SU-DHL-6 (cell line): ENCODE measurements at regions not wholly inside any gene's neighbourhood (a gene's known extent, or its start where the extent isn't known, plus 50 kb on each side); places are given as distances from the start of the nearest gene placed in this dataset.

Source experiments
- H2AFZ ChIP-seq: fragments of 200-600 bp; sonication (generic); 2 replicates; pipeline ENCODE4 v1.6.1; 2014; ENCODE audit warnings: low read depth, mild to moderate bottlenecking, moderate library complexity, mixed read lengths, antibody characterized with exemption, low read length; ENCODE audit not compliant: severe bottlenecking
- H3F3A ChIP-seq: fragments of 200-600 bp; shearing (Covaris generic); 2 replicates; pipeline ENCODE4 v1.6.0; 2016; ENCODE audit warnings: antibody characterized with exemption, mild to moderate bottlenecking; ENCODE audit not compliant: insufficient read depth
- H3K27ac ChIP-seq: fragments of 200-600 bp; sonication (generic); 2 replicates; pipeline ENCODE4 v1.5.1; 2016; ENCODE audit warnings: low read depth, mild to moderate bottlenecking, low read length, moderate library complexity, mixed read lengths
- H3K27me3 ChIP-seq: fragments of 200-600 bp; sonication (generic), shearing (Covaris generic); 2 replicates; pipeline ENCODE4 v1.6.0; 2014; ENCODE audit warnings: mild to moderate bottlenecking, low read length
- H3K36me3 ChIP-seq: fragments of 200-600 bp; sonication (generic); 2 replicates; pipeline ENCODE4 v1.6.1; 2014; ENCODE audit warnings: mild to moderate bottlenecking, low read length, mixed read lengths
- H3K4me2 ChIP-seq: fragments of 300-600, 200-600 bp; shearing (Covaris generic), sonication (generic); 2 replicates; pipeline ENCODE4 v1.6.0; 2014; ENCODE audit warnings: low read length, low read depth, mild to moderate bottlenecking; ENCODE audit not compliant: poor library complexity, severe bottlenecking
- H3K4me3 ChIP-seq: fragments of 200-600 bp; sonication (generic); 2 replicates; pipeline ENCODE4 v1.5.1; 2014; ENCODE audit warnings: antibody characterized with exemption, low read length, mild to moderate bottlenecking, mixed read lengths; ENCODE audit not compliant: insufficient read depth, poor library complexity, severe bottlenecking
- H3K79me2 ChIP-seq: fragments of 200-600 bp; sonication (generic); 2 replicates; pipeline ENCODE4 v1.6.1; 2014; ENCODE audit warnings: mild to moderate bottlenecking, low read length, moderate library complexity; ENCODE audit not compliant: insufficient read depth
- H3K9ac ChIP-seq: fragments of 200-600 bp; sonication (generic); 2 replicates; pipeline ENCODE4 v1.7.0; 2014; ENCODE audit warnings: mild to moderate bottlenecking, low read length
- H3K9me2 ChIP-seq: fragments of 200-600 bp; sonication (generic); replicated peaks from 2 replicates; pipeline ENCODE4 v1.6.1; 2014; ENCODE audit warnings: low read length; ENCODE audit not compliant: insufficient read depth
- H3K9me3 ChIP-seq: fragments of 200-600 bp; sonication (generic); 2 replicates; pipeline ENCODE4 v1.6.1; 2014; ENCODE audit warnings: low read length, mixed read lengths; ENCODE audit not compliant: insufficient read depth
- H4K20me1 ChIP-seq: fragments of 200-600 bp; sonication (generic); 2 replicates; pipeline ENCODE4 v1.6.1; 2014; ENCODE audit warnings: low read depth, mild to moderate bottlenecking, antibody characterized with exemption, low read length, moderate library complexity, mixed read lengths
- CTCF ChIP-seq: fragments of 200-600 bp; sonication (generic); IDR thresholded peaks from one replicate; pipeline ENCODE4 v1.5.1; 2017; ENCODE audit warnings: antibody characterized with exemption, mild to moderate bottlenecking, low read length, moderate library complexity; ENCODE audit not compliant: insufficient read depth, poor library complexity, severe bottlenecking
- EZH2phosphoT487 ChIP-seq: fragments of 200-600 bp; sonication (generic), shearing (Covaris generic); conservative IDR thresholded peaks from 2 replicates; pipeline ENCODE4 v1.6.1; 2018; ENCODE audit warnings: mild to moderate bottlenecking, antibody characterized with exemption, low read length, moderate library complexity, mixed read lengths

- no peaks in the 10 kb centered on the region for H3K79me2 ChIP-seq
- H3K27me3 ChIP-seq: no peaks in the 10 kb centered on the region
- H3K36me3 ChIP-seq: no peaks in the 10 kb centered on the region
- H2AFZ ChIP-seq: no peak overlapping the region
- H4K20me1 ChIP-seq: no peaks in the 10 kb centered on the region
- no peak overlapping the region for H3K9ac ChIP-seq
- H3F3A ChIP-seq: no peaks in the 10 kb centered on the region
- no peaks in the 10 kb centered on the region for H3K9me3 ChIP-seq
- H3K4me3 ChIP-seq: no peak overlapping the region
- no peaks in the 10 kb centered on the region for H3K9me2 ChIP-seq
- H3K4me2 ChIP-seq: no peak overlapping the region
- no peak for TF ChIP-seq CTCF
- no peak overlapping the region for H3K27ac ChIP-seq
These were observed 1156.0 kb upstream of the CADM2 start for GRCh38 chr3:83802801-83803200.

GRCh38 chr3:83807511-83807910 lies 1151.3 kb upstream of the CADM2 start:
- Histone ChIP-seq H3F3A (no peaks in the 10 kb centered on the region), H3K9me2 (no peaks in the 10 kb centered on the region), H3K9me3 (no peaks in the 10 kb centered on the region), H4K20me1 (no peaks in the 10 kb centered on the region), H2AFZ (peak overlapping the region; percentile 64), H3K9ac (no peak overlapping the region), H3K36me3 (no peaks in the 10 kb centered on the region), H3K4me2 (no peak overlapping the region), H3K27me3 (no peaks in the 10 kb centered on the region), H3K27ac (no peak overlapping the region), H3K4me3 (no peak overlapping the region), H3K79me2 (no peaks in the 10 kb centered on the region)
- TF ChIP-seq CTCF: no peak
- TF ChIP-seq EZH2phosphoT487: no peak

- Histone ChIP-seq H3K9me2 (no peaks in the 10 kb centered on the region), H2AFZ (no peak overlapping the region), H3K36me3 (no peaks in the 10 kb centered on the region), H3K4me3 (no peak overlapping the region), H3K9ac (no peak overlapping the region), H3K27me3 (no peaks in the 10 kb centered on the region), H3K79me2 (no peaks in the 10 kb centered on the region), H3K27ac (no peak overlapping the region), H3K9me3 (no peaks in the 10 kb centered on the region), H3K4me2 (no peak overlapping the region), H3F3A (no peaks in the 10 kb centered on the region), H4K20me1 (no peaks in the 10 kb centered on the region)
- TF ChIP-seq CTCF (no peak), EZH2phosphoT487 (no peak)
These were observed 1145.6 kb upstream of the CADM2 start for GRCh38 chr3:83813176-83813575.

- H3K27me3 ChIP-seq: no peaks in the 10 kb centered on the region
- TF ChIP-seq CTCF: no peak
- no peak for TF ChIP-seq EZH2phosphoT487
- no peaks in the 10 kb centered on the region for H3K36me3 ChIP-seq
- H3K4me2 ChIP-seq: no peak overlapping the region
- H4K20me1 ChIP-seq: no peaks in the 10 kb centered on the region
- H3K27ac ChIP-seq: no peak overlapping the region
- no peaks in the 10 kb centered on the region for H3K79me2 ChIP-seq
- H3K9ac ChIP-seq: no peak overlapping the region
- no peaks in the 10 kb centered on the region for H3K9me2 ChIP-seq
- H3F3A ChIP-seq: no peaks in the 10 kb centered on the region
- no peaks in the 10 kb centered on the region for H3K9me3 ChIP-seq
- H2AFZ ChIP-seq: peak overlapping the region; percentile 48
- no peak overlapping the region for H3K4me3 ChIP-seq
These were observed 1142.1 kb upstream of the CADM2 start for GRCh38 chr3:83816653-83817052.
